ENCODE measurements at regions not wholly inside any gene's neighbourhood (a gene's known extent, or its start where the extent isn't known, plus 50 kb on each side); places are given as distances from the start of the nearest gene placed in this dataset.
"Not testable (repeated sequence)": the region's sequence is repeated elsewhere in the genome, so short reads cannot be mapped to it uniquely, and the experiment has no call there.

DNA sequence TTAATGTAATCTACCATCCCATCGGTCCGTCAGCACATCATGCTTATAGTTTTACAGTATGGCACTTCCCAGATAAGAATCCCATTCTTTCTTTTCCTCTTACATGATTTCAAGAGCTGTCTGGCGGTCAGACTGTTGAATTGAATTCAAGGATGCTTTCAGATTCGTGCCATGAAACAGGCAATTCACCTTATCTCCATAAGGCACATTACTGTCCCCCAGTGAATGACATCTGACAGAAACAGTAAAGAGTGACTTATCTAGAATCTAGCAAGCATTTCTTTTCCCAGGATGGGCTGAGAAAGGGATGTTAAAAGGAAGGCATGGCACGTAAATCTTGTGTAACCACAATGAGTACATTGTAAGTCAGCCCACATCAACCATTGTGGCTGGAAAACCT is 61.1 kb upstream of the SEM1 start:
- DNase-seq, result no peak

DNA sequence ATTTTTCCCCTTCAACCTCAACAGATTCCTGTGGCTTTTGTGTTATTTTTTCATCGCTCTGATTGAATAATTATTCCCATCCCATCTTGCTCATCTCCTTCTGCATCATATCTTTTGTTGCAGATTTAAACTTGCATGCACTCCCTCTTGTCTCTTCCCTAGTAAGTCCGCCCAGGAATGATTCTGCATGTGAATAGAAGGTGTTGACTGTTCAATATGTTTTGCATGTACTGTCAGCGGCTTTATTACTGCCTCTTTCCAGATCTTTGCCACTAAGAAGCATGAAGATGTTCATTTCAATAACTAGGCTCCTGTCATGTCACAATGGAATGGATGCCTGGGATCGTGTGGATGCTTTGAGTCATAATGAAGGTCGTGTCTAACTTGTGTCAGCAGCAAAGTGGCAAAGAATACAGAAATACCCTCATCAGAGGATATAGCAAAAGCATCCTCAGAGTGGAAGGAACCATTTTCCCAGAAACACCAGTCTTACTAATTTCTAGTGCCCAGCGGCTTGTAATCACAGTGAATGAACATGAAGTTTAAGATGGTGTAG is 62.6 kb upstream of the SEM1 start:
- no peak for DNase-seq

DNA sequence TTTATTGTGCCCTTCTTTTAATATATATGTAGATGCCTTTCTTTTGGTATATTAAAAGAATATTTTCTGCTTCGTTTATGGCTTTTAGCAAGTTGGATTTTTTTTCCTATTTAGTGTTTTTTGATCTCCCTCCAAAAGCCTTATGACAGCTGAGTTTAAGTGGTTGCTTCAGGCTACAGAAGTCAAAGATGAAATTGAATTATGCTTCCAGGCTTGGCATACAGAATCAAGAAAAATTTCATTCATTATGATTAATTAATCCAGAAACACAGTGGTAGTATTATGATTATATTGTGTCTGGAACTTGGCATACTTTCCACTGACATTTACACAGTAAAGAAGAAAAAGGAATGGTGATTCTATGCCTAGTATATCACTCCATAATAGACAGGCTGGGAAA is 63.8 kb upstream of the SEM1 start:
- no peak for DNase-seq

DNA sequence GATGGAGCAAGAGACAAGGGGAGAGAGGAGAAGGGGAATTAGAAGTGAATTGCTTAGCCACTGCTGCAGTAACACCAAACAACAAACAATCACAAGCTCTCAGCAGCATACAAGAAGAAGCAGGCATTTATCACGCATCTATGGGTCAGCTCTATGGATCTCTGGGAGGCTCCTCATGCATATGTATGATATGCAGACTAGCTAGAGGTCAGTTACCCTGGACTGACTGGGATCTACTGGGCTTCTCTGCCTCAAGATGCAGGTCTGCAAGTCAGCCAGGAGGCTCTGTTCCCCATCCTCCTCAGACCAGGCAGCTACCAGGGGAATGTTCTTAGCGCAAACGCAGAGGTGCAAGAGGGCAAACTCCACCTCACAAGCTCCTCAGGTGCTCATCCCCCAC is 64.7 kb upstream of the SEM1 start:
- no peak for DNase-seq

DNA sequence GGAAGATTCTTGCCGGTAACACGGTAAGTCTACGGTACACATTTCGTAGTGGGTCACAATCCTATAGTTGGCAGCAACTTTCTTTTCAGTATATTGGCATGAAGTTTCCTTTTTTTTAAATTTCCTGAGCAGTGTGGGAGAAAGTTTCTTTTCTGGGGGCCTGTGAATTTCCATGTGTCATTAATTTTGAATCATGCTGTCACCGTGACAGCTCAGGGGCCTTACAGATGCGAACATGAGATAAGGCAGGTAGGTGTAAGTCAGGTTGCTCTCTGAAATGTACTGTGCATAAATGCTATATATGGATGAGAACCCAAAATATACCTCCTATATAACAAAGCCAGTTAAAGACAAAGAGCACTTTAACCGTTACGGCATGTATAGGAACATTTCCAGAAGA is 65.4 kb upstream of the SEM1 start:
- no peak for DNase-seq

DNA sequence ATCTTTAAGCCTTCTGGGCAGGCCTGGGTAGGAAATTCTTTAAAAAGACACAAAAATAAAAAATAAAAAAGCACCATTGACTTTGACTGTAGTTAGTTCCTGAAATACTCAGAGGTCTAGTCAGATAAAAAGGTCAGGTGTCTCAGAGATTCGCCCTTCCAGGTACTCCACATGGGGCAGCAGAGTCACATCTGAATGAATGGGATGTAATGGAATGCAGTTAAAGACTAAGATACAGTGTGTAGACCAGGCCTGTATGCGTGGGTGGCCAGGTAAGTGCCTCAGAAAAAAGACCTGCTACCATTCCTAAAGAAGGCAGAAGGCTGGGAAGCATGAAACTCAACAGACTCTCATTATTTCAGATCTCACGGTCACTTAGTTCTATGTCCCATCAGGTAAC is 68.6 kb upstream of the SEM1 start:
- DNase-seq, result no peak

DNA sequence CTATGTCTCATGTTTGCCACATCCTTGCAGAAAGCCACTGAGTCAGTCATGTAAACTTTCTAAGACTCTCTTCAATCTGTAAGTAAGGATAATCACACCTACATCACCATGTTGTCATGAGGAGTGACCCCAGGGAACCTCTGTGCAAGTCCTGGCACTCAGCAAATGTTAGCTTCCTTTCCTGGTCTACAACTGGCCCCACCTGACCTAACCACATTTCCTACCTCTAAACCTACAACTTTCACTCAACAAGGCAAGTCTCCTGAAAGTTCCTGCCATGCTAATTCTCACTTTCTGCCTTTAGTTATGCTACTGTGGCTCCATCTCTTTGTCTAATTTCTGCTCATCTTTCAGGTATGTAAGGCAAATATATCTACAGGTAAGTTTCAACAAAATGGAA is 72.3 kb upstream of the SEM1 start:
- DNase-seq, result no peak

DNA sequence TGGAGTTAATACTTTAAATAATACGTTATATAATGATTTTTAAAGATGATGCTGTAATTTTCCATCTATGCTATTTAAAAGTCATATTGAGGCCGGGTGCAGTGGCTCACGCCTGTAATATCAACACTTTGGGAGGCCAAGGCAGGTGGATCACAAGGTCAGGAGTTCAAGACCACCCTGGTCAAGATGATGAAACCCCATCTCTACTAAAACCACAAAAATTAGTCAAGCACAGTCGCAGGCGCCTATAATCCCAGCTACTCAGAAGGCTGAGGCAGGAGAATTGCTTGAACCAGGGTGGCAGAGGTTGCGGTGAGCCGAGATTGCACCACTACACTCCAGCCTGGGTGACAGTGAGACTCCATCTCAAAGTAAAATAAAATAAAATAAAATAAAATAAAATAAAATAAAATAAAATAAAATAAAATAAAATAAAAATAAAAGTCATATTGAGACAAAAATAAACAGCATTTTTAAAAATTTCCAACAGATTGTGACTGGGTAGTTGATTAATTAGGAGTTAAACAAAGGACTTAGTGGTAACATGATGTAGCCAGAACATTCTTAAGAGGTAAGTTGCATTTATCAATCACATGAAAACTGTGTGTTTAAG is 73.1 kb upstream of the SEM1 start:
- DNase-seq, result not testable (repeated sequence)

DNA sequence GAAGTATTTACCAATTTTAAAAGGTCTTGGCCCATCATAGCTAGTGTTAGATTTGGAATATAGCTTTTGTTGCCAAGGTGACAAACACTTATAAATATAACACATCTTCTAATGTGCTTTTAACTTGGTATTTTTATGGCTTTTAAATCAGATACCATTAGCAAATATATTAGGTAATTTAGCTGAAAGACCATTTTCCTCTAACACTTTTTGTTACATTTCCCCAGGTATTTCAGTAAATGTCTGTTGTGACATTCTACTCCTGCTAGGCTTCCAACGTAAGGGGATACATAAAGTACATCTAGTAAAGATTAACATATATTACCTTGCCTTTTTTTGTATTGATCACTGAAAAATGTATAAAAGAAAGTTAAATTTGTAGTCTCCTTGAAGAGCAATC is 75.0 kb upstream of the SEM1 start:
- DNase-seq, result no peak

DNA sequence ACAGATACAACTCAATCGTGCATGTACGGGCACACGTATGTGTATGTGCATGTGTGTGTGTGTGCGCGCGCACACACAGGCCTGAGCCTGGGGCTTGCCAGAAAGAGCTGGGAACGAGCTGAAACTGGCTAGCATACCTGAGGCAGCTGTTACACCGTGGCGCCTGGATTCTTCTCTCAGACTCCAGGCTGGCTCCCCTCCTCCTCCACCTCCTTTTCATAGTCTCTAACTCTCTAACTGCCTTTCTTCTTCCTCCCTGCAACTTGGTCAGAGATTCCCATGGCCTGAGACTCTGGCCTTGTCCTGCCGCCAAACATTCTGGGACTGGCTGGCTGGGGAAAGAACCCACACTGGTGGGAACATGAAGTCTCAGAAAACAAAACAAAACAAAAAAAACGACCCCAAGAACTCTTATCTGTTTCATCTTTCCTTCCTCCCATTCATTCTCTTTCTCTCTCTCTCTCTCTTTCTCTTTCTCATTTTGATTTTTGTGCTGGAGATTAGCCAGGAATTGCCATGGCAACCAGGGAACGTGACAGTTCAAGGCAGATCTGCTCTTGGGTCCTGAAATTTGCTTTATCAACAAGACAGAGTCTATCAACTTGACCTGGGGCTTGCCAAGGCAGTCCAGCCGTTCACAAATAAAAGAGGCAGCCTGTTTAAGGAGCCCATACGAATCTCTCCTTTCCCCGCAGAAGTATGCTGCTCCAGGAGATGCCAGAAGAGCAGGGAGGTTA is 76.8 kb upstream of the SEM1 start:
- DNase-seq, result peak in 3 of 14 donors; percentile 3 to 5 (median 4)

DNA sequence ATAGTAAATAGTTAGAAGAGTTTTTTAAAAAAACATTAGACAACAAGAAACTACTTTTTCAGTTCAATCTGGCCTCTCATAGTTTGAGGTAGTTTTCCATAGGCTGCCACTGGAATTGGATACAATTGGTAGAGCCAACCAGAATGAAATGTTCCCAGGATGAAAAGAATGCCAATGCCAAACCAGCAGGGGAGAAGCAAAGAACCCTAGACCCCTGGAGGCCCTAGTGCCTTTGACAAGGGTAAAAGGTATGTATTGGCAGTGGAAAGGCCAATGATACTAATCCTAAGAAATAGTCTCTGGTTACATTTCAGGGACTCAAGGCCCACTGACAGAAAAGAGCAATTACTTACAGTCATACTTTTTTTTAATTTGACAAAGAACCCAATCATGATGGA is 77.4 kb upstream of the SEM1 start:
- no peak for DNase-seq

DNA sequence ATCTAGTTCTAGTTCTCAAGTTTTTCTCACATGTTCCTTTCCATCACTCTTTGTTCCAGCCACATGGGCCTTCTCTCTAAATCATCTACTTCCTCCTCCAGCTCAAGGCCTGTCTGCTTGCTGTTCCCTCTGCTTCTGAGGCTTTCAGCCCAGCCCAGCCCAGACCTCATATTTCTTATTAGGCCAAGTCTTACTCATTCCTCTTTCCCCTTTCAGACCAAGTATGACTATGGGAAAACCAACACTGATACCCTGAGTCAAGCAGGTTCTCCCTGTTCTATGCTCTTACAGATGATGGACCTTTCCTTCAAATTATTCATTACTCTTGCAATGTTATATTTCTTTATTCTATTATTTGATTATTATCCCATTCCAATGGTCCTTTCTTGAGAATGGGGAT is 80.3 kb upstream of the SEM1 start:
- no peak for DNase-seq

DNA sequence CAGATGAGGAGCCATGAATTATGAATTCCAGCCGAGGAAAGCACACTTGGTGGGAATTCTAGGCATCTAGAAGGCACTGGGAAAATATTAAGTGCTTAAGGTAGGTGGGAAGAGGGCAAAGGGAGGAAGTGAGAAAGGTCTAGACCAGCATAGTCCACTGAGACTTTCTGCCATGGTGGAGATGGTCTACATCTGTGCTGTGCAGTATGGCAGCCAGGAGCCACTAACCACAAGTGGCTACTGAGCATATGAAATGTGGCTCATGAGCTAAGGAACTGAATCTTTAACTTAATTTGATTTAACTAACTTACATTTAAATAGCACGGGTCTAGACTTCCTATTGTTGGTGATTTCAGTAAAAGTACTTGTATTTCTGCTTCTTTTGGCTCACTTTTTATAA is 82.5 kb upstream of the SEM1 start:
- DNase-seq, result no peak

DNA sequence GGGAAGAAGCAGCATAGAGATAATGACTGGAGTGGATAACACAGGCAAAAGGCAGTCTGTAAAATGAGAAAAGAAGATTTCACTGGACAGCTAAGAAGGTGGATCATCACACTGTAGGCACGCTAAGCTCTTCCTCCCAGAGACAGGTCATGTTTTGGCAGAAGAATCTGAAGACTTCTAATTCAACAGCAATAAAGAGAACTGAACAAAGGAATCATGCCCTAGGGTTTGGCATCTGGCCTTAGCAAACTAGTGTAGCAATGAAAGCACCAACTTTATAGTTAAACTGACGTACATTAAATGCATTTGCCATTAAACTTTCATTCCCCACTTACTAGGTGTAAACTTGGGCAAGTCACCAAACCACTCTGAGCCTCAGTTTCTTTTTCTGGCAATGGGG is 84.4 kb upstream of the SEM1 start:
- DNase-seq, result no peak

DNA sequence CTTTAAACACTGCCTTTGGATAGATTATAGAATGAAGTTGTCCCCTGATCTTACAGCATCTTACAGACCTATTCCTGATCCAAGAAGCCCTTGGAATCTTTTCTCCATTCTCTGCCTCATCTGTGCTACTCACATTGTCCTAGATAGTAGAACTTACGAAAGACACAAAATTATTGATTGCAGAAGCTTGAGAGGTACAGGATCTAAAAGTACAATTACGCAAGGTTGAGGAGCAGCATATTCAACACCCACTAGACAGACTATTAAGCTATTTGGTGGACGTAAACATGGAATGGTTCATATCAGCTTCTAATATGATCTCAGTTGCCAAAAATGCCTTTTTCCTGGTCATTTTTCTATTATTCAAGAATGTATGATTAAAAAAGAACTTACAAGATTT is 90.5 kb upstream of the SEM1 start:
- no peak for DNase-seq

DNA sequence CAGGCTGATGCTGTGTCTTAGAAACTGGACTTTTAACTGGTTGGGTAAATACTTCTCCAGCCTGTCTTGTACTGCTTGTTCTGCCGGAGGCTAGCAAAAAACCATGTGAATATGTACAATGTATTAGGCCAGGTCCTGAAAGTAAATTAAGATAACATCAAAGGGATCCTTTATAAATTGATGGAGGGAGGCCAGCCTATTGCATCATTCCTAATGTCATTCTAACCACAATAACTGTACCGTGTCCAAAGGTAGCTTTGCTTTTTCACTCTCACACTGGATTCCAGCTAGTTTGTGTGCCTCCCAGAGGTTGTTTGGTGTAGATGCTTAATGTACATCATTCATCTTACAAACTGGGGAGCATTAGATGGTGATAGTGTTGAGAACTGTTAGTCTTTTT is 91.2 kb upstream of the SEM1 start:
- DNase-seq, result no peak

DNA sequence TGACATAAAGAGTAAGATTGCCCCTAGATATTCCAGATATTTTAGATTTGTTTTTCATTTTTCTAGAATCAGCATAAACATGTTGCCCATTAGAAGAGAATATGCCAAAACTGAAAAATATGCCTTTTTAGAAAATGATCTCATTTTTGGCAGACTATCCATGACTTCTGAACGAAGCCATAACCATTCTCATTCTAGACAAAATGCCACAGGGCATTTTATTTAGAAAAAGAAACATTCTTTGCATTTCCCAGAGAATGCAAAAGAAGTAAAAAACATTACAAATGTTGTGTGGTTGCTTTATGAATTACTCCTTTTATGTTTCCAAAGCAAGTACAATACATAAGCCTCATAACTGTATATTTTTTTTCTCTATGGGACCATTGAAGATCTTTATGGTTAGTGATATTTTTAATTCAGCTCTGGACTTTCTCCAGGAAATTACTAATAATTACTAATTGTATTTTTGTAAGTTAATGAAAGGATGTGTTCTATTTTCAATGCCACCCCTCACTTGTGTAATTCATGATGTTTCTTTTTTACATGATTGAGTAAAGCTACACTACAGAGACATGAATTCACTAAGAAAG is 109.6 kb upstream of the SEM1 start:
- DNase-seq, result no peak

DNA sequence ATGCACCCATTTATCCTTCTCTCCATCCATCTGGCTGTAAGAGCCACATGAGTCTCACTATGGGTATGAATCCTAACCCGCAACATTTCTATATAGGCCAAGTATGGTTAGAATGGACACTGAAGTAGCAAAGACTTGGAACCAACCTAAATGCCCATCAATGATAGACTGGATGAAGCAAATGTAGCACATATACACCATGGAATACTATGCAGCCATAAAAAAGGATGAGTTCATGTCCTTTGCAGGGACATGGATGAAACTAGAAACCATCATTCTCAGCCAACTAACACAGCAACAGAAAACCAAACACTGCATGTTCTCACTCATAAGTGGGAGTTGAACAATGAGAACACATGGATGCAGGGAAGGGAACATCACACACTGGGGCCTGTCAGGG is 111.5 kb upstream of the SEM1 start:
- not testable (repeated sequence) for DNase-seq

DNA sequence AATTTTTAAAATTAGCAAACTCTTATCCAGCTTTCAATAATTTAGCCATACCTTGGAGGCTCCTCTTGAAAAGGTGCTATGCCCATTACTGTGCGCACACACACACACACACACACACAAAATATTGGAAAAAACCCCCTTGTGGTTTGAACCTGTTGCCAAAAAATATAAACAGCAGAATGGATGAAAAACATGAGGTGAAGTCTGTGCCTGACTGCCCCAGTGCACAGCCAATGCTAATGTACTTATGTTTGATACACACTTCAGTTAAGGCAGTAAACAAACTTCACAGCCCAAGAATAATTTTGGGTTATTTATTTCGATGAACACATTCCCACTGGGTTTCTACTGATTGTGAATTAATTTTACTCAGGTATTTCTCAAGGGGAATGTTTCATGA is 113.2 kb upstream of the SEM1 start:
- no peak for DNase-seq

DNA sequence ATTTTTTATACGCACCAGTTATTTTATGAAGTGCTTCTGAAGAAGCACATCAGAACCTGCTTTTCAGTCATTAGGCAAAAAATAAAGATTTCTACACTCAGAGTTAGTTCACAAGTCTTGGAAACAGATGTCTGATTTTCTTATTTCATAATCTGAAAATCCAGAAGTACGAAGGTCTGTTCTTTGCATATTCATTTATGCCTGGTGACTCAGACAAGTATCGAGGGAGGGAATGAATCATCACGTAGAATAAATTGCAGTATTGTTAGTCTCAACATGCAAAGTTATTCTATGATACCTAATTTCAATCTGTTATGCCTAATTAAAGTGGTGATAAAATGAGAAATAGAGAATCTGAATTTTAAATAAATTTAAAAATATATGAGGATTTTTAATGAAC is 113.6 kb upstream of the SEM1 start:
- no peak for DNase-seq

DNA sequence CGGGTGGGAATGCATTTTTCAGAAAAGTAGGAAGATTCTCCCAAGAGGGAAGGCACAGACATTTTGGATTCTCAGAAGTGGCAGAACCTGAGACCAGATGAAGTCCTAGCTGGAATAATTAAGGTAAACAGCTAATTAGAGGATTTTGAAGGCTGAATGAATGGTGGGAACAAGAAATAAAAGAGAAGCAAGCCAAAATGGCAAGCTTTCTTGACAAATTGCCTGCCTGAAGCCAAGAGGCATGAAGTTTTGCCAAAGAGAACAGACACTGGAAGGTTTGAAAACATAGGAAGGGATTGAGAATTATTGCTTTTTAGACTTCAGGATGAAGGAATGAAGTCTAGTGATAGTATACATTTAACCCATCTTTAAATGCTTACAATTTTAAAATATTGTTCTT is 115.0 kb upstream of the SEM1 start:
- DNase-seq, result no peak

DNA sequence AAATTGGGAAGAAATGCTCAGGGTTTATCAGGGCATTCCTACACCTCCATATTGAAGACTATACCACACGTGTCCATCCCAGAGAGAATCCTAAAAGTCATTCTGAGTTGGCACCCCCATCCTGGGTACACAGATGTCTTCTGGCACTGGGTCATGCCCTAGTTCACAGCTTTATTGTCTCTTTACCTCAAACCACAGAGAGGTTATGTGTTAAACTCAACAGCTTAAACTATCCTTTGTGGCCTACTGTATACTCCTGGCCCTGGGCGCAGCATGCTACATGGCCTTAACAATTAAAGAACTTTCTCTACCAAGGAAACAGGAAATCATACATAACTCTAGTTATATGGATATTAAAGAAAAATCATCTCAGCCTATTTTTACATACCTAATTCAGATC is 115.6 kb upstream of the SEM1 start:
- no peak for DNase-seq

DNA sequence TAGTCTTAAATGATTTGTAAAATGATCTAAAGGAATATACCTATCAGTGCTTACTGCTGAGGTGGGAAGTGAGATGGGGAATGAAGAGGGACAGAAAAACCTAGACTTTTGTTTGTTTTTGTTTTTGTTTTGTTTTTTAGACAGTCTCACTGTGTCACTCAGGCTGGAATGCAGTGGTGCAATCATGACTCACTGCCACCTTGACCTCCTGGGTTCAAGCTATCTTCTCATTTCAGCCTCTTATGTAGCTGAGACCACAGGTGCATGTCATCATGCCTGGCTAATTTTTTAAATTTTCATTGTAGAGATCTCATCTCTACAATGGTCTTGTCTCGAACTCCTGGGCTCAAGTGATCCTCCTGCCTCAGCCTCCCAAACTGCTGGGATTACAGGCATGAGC is 116.4 kb upstream of the SEM1 start:
- DNase-seq, result no peak

DNA sequence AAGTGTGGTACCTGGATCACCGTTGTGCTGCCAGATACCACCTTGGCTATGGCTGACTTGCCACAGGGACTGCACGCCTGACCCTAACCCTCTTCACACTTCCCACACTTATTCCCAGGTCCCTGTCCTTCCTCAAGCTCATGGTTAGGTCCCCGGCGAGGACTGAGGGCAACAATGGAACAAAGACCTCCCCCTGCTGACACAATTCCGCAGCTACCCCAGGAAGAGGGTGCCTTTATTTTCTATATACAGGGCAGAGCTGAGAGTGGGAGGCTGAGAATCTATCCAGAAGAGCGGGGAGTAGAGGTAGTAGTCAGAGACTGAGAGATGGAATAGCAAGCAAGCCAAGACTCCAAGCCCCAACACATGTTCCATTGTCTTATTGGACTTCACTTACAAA is 118.1 kb upstream of the SEM1 start:
- DNase-seq, result no peak

All from C1 segment of cervical spinal cord (tissue), 14 donors.